Calu3 (cell line): ENCODE measurements at regions not wholly inside any gene's neighbourhood (a gene's known extent, or its start where the extent isn't known, plus 50 kb on each side); places are given as distances from the start of the nearest gene placed in this dataset.

Experiments
- BruUV-seq: library from RNA; stranded (reverse); fragments of 400-500 nt; replicated peaks from 2 replicates; lab custom pipeline; 2021; lab: Mats Ljungman, UMichigan
- CTCF ChIA-PET: fragments of 300-600 bp; sonication (Branson Sonifier 250); formaldehyde crosslinking; loops from one replicate; lab custom pipeline; 2022; ENCODE audit warnings: antibody characterized with exemption; lab: Charles Lee
- DNase-seq: peaks from one replicate; pipeline ENCODE4 v3.0.0; 2022
- H3K27ac Mint-ChIP-seq: one replicate; pipeline ENCODE4 v1.8.0; 2022; ENCODE audit warnings: mixed read lengths; ENCODE audit not compliant: unreplicated experiment
- H3K27me3 Mint-ChIP-seq: one replicate; pipeline ENCODE4 v1.8.0; 2022; ENCODE audit warnings: mixed read lengths; ENCODE audit not compliant: unreplicated experiment
- H3K36me3 Mint-ChIP-seq: one replicate; pipeline ENCODE4 v1.8.0; 2022; ENCODE audit warnings: mild to moderate bottlenecking, moderate library complexity, mixed read lengths; ENCODE audit not compliant: insufficient read depth, unreplicated experiment
- H3K4me1 Mint-ChIP-seq: one replicate; pipeline ENCODE4 v1.8.0; 2022; ENCODE audit warnings: mild to moderate bottlenecking, low read depth, mixed read lengths; ENCODE audit not compliant: unreplicated experiment
- H3K4me3 Mint-ChIP-seq: one replicate; pipeline ENCODE4 v1.8.0; 2022; ENCODE audit warnings: mild to moderate bottlenecking, low read depth, moderate library complexity, mixed read lengths; ENCODE audit not compliant: unreplicated experiment
- H3K9me3 Mint-ChIP-seq: one replicate; pipeline ENCODE4 v1.8.0; 2022; ENCODE audit warnings: low read depth, mixed read lengths; ENCODE audit not compliant: unreplicated experiment
- intact Hi-C: fragments of 100-400 bp; cut with micrococcal nuclease; formaldehyde crosslinking; loops from one replicate; pipeline ENCODE4 v1.10.0; 2022; ENCODE audit not compliant: unreplicated experiment
- TF ChIP-seq, protein P1 (sequence below): fragments of 200-600 bp; IDR thresholded peaks from one replicate; pipeline ENCODE4 v1.8.0; 2022; ENCODE audit warnings: antibody characterized with exemption; ENCODE audit not compliant: unreplicated experiment

DNA sequence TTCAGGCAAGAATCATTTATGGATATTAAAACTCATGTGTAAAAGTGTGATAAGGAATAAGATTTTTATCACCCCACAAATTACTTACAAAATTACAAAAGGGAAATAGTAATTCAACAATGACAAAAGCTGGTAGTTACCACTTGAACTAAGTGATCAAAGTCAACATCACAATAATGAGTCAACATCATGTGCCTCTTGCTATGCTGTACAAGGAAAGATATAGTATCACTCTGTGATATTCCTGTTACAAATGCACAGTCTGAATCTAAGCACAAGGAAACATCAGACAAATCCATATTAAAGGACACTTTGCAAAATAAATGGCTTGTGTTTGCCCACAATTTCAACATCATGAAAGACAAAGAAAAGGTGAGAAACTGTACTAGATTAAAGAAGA, 90.5 kb upstream of the PLCL2 start:
- H3K4me3 Mint-ChIP-seq = no peak overlapping the region
- CTCF ChIA-PET = no interaction called here

DNA sequence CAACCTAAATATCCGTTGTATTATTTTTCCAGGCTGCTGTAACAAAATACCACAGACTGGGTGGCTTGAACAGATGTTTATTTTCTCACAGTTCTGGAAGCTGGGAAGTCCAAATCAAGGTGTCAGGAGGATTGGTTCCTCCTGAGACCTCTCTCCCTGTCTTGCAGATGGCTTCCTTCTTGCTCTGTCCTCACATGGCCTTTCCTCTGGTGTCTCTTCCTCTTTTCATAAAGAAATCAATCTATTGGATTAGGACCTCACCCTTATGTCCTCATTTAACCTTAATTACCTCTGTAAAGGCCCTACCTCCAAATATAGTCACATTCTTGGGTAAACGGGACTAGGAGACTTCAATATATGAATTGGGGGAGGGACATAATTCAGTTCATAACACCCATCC, 89.2 kb upstream of the PLCL2 start:
- DNase-seq = no peak
- CTCF ChIA-PET = interaction anchor here (0.6 kb wide), 1 partner anchor 145 kb away, joined by 3 read pairs; no protein-coding TSS in a partner anchor
- intact Hi-C loops = no loop called here
- Mint-ChIP-seq H3K9me3 (peaks cover 2% of the 10 kb centered on the region), H3K27me3 (no peaks in the 10 kb centered on the region), H3K4me3 (no peak overlapping the region), H3K4me1 (peaks cover 12% of the 10 kb centered on the region), H3K36me3 (no peaks in the 10 kb centered on the region), H3K27ac (no peak overlapping the region)
- TF ChIP-seq, protein P1, sequence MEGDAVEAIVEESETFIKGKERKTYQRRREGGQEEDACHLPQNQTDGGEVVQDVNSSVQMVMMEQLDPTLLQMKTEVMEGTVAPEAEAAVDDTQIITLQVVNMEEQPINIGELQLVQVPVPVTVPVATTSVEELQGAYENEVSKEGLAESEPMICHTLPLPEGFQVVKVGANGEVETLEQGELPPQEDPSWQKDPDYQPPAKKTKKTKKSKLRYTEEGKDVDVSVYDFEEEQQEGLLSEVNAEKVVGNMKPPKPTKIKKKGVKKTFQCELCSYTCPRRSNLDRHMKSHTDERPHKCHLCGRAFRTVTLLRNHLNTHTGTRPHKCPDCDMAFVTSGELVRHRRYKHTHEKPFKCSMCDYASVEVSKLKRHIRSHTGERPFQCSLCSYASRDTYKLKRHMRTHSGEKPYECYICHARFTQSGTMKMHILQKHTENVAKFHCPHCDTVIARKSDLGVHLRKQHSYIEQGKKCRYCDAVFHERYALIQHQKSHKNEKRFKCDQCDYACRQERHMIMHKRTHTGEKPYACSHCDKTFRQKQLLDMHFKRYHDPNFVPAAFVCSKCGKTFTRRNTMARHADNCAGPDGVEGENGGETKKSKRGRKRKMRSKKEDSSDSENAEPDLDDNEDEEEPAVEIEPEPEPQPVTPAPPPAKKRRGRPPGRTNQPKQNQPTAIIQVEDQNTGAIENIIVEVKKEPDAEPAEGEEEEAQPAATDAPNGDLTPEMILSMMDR = no peak
- no TSS peak for BruUV-seq

More for the DNA sequence above, 90.5 kb upstream of the PLCL2 start:
- Mint-ChIP-seq H3K4me1 (peaks cover 12% of the 10 kb centered on the region), H3K9me3 (peaks cover 2% of the 10 kb centered on the region), H3K27ac (peak overlapping the region; percentile 42), H3K36me3 (no peaks in the 10 kb centered on the region), H3K27me3 (no peaks in the 10 kb centered on the region)
- TF ChIP-seq, protein P1 = no peak
- BruUV-seq = no TSS peak
- DNase-seq = no peak
- intact Hi-C loops = no loop called here

GRCh38 chr3:16797831-16798230, 86.9 kb upstream of the PLCL2 start:
- no peak overlapping the region for H3K27ac Mint-ChIP-seq
- no peaks in the 10 kb centered on the region for H3K36me3 Mint-ChIP-seq
- DNase-seq = no peak
- H3K27me3 Mint-ChIP-seq = no peaks in the 10 kb centered on the region
- intact Hi-C loops = no loop called here
- CTCF ChIA-PET = no interaction called here
- TF ChIP-seq, protein P1 = no peak
- H3K4me1 Mint-ChIP-seq = peaks cover 20% of the 10 kb centered on the region
- H3K4me3 Mint-ChIP-seq = no peak overlapping the region
- no TSS peak for BruUV-seq
- peaks cover 2% of the 10 kb centered on the region for H3K9me3 Mint-ChIP-seq

DNA sequence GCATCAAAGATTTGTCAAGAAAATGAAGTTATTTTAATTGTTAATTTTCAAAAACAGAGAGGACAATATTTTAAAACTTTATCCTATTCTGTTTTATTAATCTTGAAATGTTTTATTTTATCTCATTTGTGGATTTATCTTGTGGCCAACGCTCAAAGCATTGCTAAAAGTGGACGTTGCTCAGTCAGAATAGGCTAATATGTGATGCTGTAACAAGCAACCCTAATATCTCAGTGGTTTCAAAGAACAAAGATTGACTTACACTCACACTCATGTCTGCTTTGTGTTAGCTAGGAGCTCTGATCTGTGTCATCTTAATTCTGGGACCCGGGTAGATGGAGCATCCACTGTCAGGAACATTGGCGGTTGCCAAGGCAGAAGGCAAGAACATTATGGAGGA, 86.0 kb upstream of the PLCL2 start:
- no peaks in the 10 kb centered on the region for H3K36me3 Mint-ChIP-seq
- CTCF ChIA-PET = no interaction called here
- H3K4me1 Mint-ChIP-seq = peaks cover 18% of the 10 kb centered on the region
- no peak for DNase-seq
- no peaks in the 10 kb centered on the region for H3K27me3 Mint-ChIP-seq
- H3K4me3 Mint-ChIP-seq = no peak overlapping the region
- intact Hi-C loops = no loop called here
- H3K9me3 Mint-ChIP-seq = peaks cover 2% of the 10 kb centered on the region
- TF ChIP-seq, protein P1 = no peak
- no peak overlapping the region for H3K27ac Mint-ChIP-seq
- BruUV-seq = no TSS peak
